ENCODE measurements at regions not wholly inside any gene's neighbourhood (a gene's known extent, or its start where the extent isn't known, plus 50 kb on each side); places are given as distances from the start of the nearest gene placed in this dataset.

DNA sequence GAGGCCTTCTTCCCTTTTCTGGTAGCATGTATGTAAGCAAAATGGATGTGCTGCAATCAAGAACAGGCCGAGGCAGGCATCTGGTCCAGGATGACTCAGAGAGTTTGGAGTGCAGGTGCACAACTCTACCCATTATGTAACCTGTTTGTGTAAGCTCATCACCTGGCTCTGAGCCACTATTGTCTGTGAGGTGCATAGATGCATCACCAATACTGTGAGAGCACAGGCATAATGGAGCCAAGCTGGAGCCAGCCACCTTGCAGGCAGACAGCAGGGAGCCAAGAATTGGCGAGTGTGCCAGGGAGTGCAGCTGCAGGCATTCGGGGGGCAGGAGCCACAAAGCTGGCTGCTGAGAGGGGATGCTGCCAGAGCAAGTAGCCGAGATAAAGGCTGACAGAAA, 549.9 kb upstream of the RGS18 start:
- DNase-seq: no peak

DNA sequence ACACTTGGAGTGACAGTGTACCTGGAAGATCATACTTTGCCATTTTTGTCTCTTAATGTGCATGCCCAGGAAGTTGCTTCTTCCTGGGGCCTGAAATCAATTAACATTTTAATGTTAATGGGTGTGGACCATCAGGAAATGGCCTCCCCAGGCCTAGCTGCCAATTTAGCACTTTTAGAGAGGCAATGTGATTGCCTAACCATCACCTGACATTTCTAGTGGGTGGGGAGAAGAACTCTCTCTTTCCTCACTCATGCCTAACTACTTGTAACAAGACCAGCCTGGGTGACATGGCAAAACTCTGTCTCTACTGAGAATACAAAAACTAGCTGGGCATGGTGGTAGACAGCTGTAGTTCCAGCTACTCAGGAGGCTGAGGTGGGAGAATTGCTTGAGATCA, 549.0 kb upstream of the RGS18 start:
- no peak for DNase-seq

DNA sequence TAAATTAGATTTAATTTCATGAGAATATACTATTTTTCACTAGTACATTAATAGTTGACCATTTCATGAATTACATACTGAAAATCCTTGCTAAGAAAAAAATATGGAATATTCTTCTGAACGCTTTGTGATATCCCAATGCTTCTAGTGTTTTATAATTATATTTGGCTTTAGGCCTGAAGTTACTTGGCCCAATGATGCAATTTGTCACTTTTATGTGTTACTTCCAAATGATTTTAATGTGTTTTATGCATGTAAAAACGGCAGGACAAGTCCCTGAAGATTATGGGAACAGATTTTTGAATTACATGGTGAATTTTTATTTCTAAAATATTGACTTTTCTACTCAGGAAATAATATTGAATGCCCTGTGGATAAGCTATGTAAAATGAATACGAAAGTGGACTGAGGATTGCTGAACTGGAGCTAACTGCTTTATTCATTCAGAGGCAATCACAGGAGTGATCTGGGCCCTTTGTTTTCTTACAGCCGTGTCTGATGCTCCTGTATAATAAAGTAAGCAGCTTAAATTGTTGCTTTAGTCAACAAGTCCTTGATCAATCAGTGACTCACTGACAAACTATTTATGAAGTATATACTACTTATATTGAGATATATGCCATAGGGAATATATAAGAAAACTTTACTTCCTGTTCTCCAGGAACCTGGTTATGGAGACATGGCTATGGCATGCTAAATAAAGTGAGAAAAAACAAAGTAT, 543.0 kb upstream of the RGS18 start:
- DNase-seq: no peak

DNA sequence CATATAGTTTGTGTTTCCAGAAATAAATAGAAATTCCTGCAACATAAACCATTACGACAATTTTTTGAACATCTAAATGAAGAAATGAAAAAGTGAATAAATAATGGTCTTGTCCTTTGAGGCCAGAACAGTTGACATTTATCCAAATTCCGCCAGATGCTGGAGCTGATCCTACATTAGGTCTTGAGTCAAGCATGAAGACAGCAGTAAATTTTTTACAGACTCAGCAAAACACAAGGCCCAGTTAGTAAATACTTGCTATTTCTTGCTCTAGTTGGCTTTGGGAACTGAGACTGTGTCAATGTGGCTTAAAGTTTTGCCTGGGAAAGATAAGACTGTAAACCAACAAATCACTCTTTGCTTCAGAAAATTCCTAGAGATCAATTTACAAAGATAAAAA, 540.1 kb upstream of the RGS18 start:
- no peak for DNase-seq

DNA sequence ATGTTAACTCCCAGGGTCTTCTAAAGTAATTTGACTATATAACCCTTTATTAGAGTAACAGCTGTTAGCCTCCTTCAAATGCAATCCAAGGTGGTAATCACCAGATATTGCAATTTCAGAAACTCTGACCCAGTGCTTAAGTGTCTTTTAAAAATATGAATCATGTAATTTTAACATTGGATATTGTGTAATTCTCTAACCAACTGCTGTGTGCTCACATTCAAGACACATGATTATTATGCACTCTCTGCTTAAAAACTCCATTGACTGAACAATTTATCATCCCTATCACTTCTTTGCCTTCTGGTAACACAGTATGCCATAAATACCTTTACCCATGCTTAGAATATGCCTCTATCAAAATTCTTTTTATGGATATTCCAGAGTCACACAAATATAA, 537.4 kb upstream of the RGS18 start:
- no peak for DNase-seq

DNA sequence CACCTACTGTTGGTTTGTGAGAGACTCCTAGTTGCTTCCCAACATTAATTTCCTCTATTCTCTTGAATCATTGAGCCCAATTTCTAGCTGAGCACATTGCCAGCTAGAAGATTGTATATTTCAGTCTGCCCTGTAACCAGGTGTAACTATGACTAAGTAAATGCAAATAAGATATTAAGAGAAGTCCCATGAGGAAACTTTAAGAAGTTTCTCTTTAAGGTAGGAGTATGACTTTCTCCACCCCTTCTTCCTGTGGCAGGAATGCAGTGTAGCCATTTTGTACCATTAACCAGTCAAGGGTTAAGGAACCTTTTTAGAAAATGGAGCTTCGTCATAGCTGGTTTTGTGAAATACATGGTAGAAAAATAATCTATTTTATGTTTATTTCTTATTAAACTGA, 534.2 kb upstream of the RGS18 start:
- DNase-seq: no peak

DNA sequence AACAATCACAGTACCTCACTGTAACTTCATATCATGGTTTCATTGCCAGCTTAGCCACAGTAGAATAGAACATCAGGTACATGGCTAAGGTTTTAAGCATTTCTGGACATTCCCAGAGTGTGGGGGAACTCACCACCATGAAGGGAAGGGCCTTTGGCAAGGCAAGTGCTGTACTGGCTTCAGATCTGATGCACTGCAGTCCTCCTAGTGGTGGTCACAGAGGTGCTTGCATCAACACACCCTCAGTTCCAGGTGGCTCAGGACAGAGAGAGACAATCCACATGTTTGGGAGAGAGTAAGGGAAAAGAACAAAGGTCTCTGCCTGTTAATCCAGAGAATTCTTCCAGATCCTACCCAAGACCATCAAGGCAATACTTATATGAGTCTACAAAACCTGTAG, 528.4 kb upstream of the RGS18 start:
- no peak for DNase-seq

DNA sequence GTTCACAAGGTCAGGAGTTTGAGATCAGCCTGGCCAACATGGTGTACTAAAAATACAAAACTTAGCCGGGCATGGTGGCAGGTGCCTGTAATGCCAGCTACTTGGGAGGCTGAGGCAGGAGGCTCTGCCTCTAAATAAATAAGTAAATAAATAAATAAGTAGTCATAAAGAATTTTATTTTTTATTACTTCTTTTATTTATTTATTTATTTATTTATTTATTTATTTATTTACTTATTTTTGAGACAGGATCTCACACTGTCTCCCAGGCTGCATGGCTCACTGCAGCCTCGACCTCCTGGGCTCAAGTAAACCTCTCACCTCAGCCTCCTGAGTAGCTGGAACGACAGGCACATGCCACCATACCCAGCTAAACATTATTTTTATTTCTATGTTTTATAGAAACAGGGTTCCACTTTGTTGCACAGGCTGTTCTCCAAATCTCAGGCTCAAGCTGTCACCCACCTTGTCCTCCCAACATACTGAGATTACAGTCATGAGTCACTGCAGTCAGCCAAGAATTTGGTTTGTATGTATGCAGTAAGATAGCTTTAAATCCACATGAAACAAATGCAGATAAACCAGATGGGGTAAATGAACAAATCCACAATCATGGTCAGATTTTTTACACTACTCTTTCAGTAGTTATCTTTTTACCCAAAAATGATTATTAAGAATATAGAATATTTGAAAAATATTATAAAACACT, 523.3 kb upstream of the RGS18 start:
- DNase-seq: no peak

DNA sequence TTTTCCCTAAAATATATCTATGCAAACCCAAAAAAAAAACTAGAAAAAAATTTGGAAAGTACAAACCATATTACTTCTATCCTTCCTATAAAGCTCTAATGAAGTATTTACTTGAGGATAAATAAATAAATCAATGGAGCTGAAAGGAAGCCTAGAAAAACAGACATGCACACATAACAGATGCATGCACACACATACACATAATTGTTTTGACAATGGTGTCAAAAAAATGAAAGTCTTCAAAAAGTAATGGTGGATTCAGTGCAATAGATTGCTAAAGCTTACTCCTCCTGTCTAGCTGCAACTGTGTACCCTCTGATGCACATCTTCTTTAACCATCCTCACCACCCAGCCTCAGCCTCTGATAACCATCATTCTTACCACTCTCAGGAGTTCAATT, 521.9 kb upstream of the RGS18 start:
- DNase-seq: no peak

DNA sequence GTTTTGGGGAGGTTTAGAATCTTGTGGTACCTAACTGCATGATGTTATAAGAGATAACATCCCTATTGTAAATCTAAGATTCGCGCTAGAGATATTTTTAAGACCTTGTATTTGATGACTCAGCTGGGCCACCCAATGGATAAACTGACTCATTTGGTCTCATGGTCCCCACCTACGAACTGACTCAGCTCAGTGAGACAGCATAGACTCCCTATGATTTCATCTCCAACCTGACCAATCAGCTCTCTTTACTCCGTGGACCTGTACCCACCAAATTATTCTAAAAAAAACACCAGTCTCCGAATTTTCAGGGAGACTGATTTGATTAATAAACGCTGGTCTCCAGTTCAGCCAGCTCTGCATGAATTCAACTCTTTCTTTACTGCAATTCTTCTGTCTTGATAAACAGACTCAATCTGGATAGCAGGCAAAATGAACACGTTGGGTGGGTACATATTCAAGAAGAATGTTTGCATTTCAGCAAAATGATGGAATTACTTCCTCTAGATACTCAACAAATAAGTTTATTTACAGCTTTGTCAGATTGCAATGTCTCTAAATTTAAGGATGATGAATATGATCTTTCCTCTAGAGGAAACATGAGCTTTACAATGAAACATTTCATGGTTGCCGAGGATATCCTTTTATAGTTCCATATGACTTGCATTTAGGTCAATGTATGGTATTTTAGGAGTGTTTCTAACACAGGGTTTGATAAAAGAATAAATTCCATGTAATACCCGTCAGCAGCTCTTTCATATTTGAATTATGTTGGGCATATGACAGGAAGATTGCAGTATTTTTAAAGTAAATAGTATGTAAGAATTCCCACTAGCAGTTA, 516.6 kb upstream of the RGS18 start:
- no peak for DNase-seq

DNA sequence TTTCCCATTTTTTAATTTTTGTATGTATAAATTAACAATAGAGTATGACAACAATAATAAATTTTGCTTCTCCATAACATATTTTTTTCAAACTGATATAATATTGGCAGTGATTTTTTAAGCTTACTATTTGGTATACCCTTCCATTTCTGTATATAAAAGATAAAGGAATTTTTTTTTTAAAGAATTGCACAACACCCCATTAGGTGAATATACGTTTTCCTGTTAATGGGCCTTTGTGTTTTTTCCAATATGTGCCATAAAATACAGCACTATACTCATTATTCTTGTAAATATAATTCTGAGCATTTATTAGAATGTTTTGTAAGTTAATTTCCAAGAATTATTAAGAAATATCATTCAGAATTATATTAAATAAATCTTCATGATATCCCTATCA, 515.2 kb upstream of the RGS18 start:
- no peak for DNase-seq

DNA sequence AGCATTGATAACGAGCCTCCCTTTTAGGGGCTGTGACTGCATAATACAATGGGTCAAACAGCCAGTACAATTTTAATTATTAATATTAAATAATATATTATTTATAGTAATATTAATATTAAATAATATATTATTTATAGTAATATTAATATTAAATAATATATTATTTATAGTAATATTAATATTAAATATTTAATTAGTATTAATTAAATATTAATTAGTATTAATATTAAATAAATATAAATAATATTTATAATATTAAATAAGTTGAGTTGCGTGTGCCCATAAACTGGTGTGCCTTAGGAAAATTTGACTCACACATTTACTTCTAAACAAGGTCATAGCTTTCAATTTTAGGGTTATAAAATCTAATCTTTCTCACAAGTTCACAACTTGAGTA, 509.3 kb upstream of the RGS18 start:
- DNase-seq: no peak

DNA sequence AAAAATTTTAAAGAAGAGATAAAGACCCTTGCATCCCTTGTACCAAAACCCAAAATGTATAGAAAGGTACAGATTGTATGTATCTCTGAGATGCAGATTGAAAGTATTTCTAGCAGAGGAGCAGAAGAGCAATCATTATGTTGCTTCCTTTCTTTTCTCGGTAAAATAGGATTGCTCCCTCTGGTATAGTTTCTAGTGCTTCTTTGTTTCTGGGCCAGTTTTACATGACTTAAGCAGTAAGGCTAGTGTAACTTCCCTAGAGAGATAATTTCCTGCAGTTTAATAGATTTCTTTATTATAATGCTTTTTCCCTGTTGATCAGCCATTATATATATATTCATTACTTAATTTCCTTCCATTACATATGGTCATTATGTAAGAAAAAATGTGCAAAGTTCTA, 496.2 kb upstream of the RGS18 start:
- no peak for DNase-seq

DNA sequence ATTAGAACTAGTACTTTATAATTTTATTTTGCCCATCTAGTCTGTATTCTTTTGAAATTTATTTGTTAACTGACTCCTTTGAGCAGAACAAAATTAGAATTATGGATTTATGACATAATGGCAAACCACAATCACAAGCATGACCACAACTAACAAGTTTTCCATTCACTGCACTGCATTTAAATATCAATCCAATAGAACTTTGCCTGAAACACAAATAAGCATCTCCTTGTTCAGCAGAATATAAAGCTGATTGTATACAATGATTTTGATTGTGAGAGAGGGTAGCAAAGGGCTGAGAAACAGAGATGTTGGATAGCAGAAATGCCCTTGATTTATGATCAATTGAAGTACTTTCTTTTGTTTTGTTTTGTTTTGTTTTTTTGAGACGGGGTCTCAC, 495.5 kb upstream of the RGS18 start:
- DNase-seq: no peak

DNA sequence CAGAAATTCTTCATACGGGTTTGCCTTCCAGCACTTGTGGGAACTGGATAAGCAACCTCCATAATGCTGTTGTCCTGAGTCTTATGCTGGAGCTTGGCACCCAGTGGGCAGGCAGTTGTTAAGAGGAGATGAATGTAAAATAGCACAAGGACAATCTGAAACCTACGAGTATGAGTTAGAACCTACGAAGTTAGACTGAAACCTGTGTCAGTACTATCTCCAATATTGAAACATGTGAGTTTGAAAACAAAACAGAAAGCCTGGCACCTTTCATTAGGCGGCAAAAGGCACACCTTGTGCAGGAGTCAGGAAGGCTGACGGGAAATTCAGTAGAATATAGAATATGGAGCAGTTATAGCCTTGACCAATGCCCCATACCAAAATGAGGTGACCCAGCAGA, 489.7 kb upstream of the RGS18 start:
- DNase-seq: no peak

DNA sequence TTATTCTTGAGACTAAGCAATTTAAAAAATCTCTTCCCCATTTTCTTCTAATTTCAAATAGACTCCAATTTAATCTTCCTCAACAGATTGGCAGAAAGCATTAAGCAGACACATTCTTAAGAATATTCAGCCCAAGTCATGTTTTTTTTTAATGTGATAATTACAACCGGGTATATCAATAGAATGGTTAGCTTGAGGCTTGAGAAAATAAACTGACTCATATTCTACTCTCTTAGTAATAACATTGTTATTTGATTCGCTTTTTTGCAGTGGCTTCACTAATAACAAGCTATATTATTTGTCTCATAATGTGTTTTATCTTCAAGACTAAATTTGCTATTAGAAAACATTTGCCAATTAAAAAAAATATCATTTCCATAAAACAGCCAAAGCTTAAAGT, 488.6 kb upstream of the RGS18 start:
- DNase-seq: no peak

DNA sequence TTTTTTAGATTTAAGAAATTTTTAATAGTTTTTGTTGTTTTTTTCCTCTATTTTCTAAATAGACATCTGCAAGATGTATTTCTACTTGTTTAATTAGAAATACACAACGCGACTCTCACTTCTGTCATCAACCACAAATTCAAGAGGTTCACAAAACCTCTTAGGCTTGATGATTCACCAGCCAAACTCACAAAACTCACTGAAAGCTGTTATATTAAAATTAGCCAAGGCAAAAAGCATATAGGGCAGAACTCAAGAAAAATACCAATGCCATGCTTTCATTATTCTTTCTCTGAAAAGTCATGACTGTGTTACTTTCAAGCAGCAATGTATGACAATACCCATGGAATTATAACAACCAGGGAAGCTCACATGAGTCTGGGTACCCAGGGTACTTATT, 487.0 kb upstream of the RGS18 start:
- DNase-seq: no peak

DNA sequence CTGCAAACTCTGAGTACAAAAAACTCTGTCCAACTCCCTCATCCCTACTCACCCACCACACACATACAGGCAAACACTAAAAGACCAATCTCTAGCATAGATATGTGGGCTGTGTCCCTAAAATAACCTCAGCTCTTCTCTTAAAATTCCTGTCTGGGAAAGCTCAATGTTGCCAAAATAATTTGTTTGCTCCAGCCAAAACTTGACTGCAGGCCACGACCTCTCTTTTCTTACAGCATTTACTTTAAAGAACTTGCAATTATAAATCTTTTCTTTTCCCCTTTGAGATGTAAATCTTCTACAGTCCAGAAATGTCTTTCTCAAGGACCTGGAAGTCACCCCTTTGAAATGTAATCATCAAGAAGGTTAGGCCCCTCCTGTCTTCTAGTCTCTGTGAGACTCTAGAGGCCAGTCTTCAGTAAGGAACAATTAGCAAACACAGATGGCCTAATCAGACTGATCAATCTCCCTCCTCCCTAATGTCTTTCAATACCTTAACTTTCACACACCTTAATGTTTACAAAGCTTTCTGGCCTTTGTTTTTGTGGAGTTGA, 483.6 kb upstream of the RGS18 start:
- no peak for DNase-seq

DNA sequence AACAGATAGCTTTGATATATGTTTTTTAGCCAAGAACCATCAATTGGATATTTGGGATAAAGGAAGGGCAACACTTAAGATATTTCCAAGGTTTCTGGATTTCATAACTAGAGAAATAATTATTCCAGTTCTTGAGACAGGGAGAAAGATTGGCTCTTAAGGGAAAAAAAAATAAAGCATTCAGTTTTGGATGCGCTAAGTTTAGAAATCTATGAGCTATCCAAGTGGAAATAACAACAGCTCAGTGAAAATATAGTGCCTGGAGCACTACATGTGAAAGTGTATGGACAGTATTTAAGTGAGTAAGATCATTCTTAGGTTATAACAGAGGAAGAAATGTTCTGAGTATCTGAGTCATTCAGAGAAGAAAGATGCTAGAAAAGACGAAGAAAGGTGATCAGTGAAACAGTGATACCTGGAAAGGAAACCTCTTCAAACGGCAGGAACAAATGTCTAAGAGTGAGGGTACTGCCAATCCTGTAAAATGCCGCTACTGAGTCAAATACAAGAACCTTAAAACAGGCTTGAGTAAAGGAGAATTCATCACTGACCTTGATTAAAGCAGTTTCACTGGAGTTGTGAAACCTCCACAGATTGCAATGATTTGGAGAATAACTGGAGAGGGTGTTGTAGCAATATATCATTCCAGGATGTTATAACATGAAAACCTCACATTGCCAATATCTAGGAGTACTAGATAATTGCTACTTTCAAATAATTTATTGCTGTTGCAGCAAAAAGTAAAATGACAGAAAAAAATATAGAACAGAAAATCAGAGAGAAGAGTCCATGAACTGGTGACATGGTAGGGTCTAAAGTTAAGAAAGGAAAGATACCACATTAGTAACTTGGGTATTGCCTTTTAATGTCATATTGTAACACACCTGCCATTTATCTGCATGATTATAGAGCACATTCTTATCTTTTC, 482.1 kb upstream of the RGS18 start:
- DNase-seq: peak; percentile 9

DNA sequence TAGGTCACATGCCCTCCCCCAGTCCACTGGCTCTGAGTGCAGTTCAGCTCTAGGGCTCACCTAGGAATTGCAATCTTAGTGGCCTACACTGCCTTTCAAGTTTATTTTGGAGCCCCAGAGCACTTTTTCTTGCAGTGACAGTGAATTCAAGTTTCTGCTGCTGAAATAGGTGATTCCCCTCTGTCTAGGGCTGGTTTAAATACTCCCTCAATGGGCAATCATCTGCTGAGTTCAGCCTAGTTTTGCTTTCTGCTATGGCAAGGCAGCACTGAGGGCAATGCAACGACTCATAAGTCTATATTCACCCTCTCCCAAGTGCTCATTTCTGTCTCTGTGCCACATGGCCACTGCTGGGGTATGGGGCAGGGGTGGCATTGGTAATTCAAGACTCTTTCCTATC, 472.6 kb upstream of the RGS18 start:
- DNase-seq: no peak

DNA sequence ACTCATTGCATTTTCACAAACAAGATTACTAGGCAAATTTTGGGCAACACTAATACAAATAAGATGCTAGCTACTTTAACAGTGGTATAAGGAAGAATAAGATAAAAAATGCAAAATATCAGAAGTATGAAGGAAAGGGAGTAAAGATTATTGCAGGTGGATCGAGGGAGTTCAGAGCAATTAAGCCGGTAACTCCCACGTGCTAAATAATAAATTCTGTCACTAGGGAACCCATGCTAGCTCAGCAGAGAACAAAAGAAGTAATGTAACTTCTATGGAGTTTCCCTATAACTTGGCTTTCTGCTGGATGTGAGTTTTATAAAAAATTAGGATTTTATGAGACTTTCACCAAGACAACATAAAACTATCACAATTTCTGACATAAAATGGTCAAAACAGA, 470.5 kb upstream of the RGS18 start:
- no peak for DNase-seq

DNA sequence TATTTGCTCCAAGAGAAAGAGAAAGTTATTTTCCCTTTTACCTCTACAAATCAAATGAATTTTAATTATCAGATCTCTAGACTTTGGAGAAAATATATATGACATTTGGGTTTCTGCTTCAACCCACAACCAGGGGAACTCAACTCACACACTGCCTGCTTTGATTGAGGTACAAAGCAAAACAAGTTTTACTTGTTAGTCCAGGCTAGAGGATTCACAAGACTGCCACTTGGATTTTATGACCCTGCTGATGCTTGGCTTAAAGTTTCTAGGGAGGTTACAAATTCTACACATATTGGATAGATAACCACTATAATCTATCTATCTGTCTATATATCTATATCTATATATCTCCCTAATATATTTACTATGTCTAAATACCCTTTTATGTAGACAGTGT, 467.3 kb upstream of the RGS18 start:
- DNase-seq: no peak

DNA sequence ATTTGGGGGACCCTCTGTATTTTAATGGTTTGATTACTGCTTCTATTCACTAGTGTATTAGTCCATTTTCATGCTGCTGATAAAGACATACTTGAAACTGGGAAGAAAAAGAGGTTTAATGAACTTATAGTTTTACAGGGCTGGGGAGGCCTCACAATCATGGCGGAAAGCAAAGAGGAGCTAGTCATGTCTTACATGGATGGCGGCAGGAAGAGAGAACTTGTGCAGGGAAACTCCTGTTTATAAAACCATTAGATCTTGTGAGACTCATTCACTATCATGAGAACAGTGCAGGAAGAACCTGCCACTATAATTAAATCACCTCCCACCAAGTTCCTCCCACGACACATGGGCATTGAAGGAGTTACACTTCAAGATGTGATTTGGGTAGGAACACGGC, 464.5 kb upstream of the RGS18 start:
- DNase-seq: no peak
